PC-9 (cell line): ENCODE measurements at regions not wholly inside any gene's neighbourhood (a gene's known extent, or its start where the extent isn't known, plus 50 kb on each side); places are given as distances from the start of the nearest gene placed in this dataset.

Experiments used
- EZH2 ChIP-seq: fragments of 200-600 bp; sonication (generic); IDR thresholded peaks from 2 replicates; pipeline ENCODE4 v1.8.0; 2017; ENCODE audit warnings: antibody characterized with exemption, low read depth
- TF ChIP-seq, protein P1 (sequence below): fragments of 200-600 bp; sonication (generic); conservative IDR thresholded peaks from 2 replicates; pipeline ENCODE4 v1.6.1; 2017; ENCODE audit warnings: mixed run types, antibody characterized with exemption, mild to moderate bottlenecking, moderate library complexity

DNA sequence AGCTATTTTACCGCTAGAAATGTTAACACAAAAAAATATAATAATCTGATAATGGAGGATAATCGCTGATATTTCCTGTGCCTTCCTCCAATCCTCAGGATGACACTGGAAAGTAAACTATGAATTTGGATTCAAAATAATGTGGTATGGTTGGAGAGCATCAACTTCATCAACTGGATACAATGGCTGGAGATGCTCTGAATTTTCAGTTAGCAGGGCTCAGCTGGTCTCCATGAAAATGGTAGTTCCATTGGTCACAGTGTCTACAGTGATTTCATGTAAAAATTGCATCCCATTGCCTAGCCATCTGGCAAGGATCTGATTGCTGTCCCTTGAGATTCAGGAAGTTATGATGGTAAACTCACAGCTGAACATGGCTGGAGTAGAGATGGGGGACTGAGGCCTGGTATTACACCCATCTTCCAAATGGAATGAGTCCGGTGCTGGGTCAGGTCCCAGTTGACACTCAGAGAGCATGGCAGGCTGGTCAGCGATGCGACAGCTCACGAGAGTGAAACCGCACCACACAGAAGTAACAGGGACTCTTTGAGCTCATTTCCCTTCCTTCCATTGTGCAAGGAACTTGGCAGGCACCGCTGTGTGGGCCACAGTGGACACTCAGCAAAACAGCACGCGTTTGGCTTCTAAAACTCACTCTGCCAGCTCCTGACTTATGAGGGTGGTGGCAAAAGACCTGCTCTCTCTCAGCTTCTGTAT, 142.4 kb upstream of the TNFAIP3 start:
- TF ChIP-seq, protein P1, sequence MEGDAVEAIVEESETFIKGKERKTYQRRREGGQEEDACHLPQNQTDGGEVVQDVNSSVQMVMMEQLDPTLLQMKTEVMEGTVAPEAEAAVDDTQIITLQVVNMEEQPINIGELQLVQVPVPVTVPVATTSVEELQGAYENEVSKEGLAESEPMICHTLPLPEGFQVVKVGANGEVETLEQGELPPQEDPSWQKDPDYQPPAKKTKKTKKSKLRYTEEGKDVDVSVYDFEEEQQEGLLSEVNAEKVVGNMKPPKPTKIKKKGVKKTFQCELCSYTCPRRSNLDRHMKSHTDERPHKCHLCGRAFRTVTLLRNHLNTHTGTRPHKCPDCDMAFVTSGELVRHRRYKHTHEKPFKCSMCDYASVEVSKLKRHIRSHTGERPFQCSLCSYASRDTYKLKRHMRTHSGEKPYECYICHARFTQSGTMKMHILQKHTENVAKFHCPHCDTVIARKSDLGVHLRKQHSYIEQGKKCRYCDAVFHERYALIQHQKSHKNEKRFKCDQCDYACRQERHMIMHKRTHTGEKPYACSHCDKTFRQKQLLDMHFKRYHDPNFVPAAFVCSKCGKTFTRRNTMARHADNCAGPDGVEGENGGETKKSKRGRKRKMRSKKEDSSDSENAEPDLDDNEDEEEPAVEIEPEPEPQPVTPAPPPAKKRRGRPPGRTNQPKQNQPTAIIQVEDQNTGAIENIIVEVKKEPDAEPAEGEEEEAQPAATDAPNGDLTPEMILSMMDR, result no peak
- TF ChIP-seq EZH2, result no peak
